ENCODE measurements at regions not wholly inside any gene's neighbourhood (a gene's known extent, or its start where the extent isn't known, plus 50 kb on each side); places are given as distances from the start of the nearest gene placed in this dataset.

DNA sequence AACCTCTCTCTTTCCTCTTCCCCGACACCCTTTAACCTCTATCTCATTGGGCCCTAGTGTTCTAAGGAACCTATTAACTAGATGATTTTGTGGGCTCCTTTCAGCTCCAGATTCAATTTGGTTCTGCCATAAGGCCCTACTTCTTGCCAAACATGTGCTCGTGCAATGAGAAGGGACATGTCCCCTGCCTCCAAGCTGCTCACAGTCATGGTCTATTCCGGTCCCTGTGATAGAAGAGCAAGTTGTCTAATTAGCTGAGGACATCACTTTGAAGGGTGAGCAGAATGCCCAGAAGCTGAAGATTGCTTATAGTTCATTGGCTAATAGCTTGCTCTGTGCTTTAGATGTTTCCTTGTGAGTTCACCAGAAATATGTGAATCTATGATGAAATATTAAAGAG, 76.2 kb downstream of the ZNF648 start:
- TF ChIP-seq, protein P1, sequence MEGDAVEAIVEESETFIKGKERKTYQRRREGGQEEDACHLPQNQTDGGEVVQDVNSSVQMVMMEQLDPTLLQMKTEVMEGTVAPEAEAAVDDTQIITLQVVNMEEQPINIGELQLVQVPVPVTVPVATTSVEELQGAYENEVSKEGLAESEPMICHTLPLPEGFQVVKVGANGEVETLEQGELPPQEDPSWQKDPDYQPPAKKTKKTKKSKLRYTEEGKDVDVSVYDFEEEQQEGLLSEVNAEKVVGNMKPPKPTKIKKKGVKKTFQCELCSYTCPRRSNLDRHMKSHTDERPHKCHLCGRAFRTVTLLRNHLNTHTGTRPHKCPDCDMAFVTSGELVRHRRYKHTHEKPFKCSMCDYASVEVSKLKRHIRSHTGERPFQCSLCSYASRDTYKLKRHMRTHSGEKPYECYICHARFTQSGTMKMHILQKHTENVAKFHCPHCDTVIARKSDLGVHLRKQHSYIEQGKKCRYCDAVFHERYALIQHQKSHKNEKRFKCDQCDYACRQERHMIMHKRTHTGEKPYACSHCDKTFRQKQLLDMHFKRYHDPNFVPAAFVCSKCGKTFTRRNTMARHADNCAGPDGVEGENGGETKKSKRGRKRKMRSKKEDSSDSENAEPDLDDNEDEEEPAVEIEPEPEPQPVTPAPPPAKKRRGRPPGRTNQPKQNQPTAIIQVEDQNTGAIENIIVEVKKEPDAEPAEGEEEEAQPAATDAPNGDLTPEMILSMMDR (IDR thresholded peaks at IDR 0.05), result no peak
- no peak for TF ChIP-seq ZFX (IDR thresholded peaks at IDR 0.05; ENCODE audit: borderline replicate concordance)

Measured in 22Rv1 (cell line).